Panc1 (cell line): ENCODE measurements at regions not wholly inside any gene's neighbourhood (a gene's known extent, or its start where the extent isn't known, plus 50 kb on each side); places are given as distances from the start of the nearest gene placed in this dataset.

ENCODE experiments used
- ATAC-seq: fragments of 200-7000 bp; cut with Tn5 transposase; 2 replicates; pipeline ENCODE4 v1.9.1; 2020; ENCODE audit warnings: mild to moderate bottlenecking, moderate library complexity
- BruUV-seq: library from RNA; stranded (reverse); fragments of 400-500 nt; replicated peaks from 2 replicates; lab custom pipeline; 2021; lab: Mats Ljungman, UMichigan
- CTCF ChIA-PET: fragments of 300-600 bp; sonication (Branson Sonifier 250); formaldehyde crosslinking; loops from one replicate; lab custom pipeline; 2022; ENCODE audit warnings: antibody characterized with exemption; lab: Charles Lee
- POLR2A ChIA-PET: fragments of 300-600 bp; sonication (Branson Sonifier 250); formaldehyde crosslinking; loops from one replicate; lab custom pipeline; 2022; ENCODE audit warnings: antibody characterized with exemption; lab: Charles Lee
- DNase-seq: peaks from one replicate; pipeline ENCODE4 v3.0.0-alpha.2; 2010; ENCODE audit warnings: low read depth, low spot score
- H3K27ac ChIP-seq: 2 replicates; pipeline ENCODE4 v1.5.1; 2011; ENCODE audit warnings: mild to moderate bottlenecking, low read length, inconsistent platforms
- H3K27me3 ChIP-seq: fragments of 200-500 bp; sonication (Bioruptor generic); 2 replicates; pipeline ENCODE4 v1.6.0; 2014; ENCODE audit warnings: low read length, inconsistent platforms; ENCODE audit not compliant: control insufficient read depth, insufficient read depth
- H3K36me3 ChIP-seq: fragments of 200-500 bp; sonication (Bioruptor generic); 2 replicates; pipeline ENCODE4 v1.5.1; 2014; ENCODE audit warnings: inconsistent platforms, mild to moderate bottlenecking, low read length, moderate library complexity; ENCODE audit not compliant: control insufficient read depth, insufficient read depth
- H3K4me1 ChIP-seq: 2 replicates; pipeline ENCODE4 v1.5.1; 2011; ENCODE audit warnings: inconsistent platforms, mild to moderate bottlenecking, low read length, moderate library complexity; ENCODE audit not compliant: control insufficient read depth, insufficient read depth
- H3K4me3 ChIP-seq, 2 experiments: 2 replicates each; pipeline ENCODE4 v1.5.1; 2011 to 2012; ENCODE audit warnings: low read depth in 2 of 2, low read length in 2 of 2, mild to moderate bottlenecking in 2 of 2, inconsistent platforms in 1 of 2, moderate library complexity in 1 of 2
- H3K9me3 ChIP-seq: fragments of 200-500 bp; sonication (Bioruptor generic); 2 replicates; pipeline ENCODE4 v1.5.1; 2014; ENCODE audit warnings: low read depth, mild to moderate bottlenecking, inconsistent platforms, low read length, moderate library complexity; ENCODE audit not compliant: control insufficient read depth, insufficient read depth
- POLR2AphosphoS5 ChIP-seq: IDR thresholded peaks from 2 replicates; pipeline ENCODE4 v1.6.1; 2012; ENCODE audit warnings: mild to moderate bottlenecking, low read depth, low read length, moderate library complexity
- SIN3A ChIP-seq: IDR thresholded peaks from 2 replicates; pipeline ENCODE4 v1.6.1; 2012; ENCODE audit warnings: low read depth, mild to moderate bottlenecking, low read length, moderate library complexity, borderline replicate concordance; ENCODE audit not compliant: insufficient read depth
- TCF7L2 ChIP-seq: IDR thresholded peaks from 2 replicates; pipeline ENCODE4 v1.6.1; 2011; ENCODE audit warnings: mild to moderate bottlenecking, low read depth, low read length, inconsistent platforms
- in situ Hi-C: cut with HindIII; loops from 2 replicates; pipeline ENCODE4 v1.10.0; 2016; ENCODE audit warnings: low sequenced_read_pairs, low pct_unique_long_range_greater_than_20kb
- intact Hi-C: fragments of 100-400 bp; cut with micrococcal nuclease; formaldehyde crosslinking; loops from one replicate; pipeline ENCODE4 v1.10.0; 2022; ENCODE audit not compliant: unreplicated experiment
- TF ChIP-seq, protein P1 (sequence below), 2 experiments: IDR thresholded peaks; 2 replicates each; pipeline ENCODE4 v1.6.1; 2011 to 2012; ENCODE audit warnings: low read depth in 2 of 2, control low read depth in 1 of 2, low read length in 1 of 2, mild to moderate bottlenecking in 1 of 2, moderate library complexity in 1 of 2; ENCODE audit not compliant: insufficient read depth in 1 of 2
- TF ChIP-seq, protein P2 (sequence below): fragments of 450-650 bp; IDR thresholded peaks from 2 replicates; pipeline ENCODE4 v1.5.1; 2017; ENCODE audit warnings: mild to moderate bottlenecking

- no peak for ATAC-seq
- H3K27ac ChIP-seq: no peak overlapping the region
- in situ Hi-C loops: no loop called here
- no peaks in the 10 kb centered on the region for H3K36me3 ChIP-seq
- TF ChIP-seq TCF7L2 (no peak), SIN3A (no peak), POLR2AphosphoS5 (no peak)
- TF ChIP-seq, protein P1, sequence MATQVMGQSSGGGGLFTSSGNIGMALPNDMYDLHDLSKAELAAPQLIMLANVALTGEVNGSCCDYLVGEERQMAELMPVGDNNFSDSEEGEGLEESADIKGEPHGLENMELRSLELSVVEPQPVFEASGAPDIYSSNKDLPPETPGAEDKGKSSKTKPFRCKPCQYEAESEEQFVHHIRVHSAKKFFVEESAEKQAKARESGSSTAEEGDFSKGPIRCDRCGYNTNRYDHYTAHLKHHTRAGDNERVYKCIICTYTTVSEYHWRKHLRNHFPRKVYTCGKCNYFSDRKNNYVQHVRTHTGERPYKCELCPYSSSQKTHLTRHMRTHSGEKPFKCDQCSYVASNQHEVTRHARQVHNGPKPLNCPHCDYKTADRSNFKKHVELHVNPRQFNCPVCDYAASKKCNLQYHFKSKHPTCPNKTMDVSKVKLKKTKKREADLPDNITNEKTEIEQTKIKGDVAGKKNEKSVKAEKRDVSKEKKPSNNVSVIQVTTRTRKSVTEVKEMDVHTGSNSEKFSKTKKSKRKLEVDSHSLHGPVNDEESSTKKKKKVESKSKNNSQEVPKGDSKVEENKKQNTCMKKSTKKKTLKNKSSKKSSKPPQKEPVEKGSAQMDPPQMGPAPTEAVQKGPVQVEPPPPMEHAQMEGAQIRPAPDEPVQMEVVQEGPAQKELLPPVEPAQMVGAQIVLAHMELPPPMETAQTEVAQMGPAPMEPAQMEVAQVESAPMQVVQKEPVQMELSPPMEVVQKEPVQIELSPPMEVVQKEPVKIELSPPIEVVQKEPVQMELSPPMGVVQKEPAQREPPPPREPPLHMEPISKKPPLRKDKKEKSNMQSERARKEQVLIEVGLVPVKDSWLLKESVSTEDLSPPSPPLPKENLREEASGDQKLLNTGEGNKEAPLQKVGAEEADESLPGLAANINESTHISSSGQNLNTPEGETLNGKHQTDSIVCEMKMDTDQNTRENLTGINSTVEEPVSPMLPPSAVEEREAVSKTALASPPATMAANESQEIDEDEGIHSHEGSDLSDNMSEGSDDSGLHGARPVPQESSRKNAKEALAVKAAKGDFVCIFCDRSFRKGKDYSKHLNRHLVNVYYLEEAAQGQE (IDR thresholded peaks at IDR 0.05; ENCODE audit: insufficient read depth in 1 of 2, low read depth in 2 of 2, low read length in 1 of 2): no peak
- TF ChIP-seq, protein P2, sequence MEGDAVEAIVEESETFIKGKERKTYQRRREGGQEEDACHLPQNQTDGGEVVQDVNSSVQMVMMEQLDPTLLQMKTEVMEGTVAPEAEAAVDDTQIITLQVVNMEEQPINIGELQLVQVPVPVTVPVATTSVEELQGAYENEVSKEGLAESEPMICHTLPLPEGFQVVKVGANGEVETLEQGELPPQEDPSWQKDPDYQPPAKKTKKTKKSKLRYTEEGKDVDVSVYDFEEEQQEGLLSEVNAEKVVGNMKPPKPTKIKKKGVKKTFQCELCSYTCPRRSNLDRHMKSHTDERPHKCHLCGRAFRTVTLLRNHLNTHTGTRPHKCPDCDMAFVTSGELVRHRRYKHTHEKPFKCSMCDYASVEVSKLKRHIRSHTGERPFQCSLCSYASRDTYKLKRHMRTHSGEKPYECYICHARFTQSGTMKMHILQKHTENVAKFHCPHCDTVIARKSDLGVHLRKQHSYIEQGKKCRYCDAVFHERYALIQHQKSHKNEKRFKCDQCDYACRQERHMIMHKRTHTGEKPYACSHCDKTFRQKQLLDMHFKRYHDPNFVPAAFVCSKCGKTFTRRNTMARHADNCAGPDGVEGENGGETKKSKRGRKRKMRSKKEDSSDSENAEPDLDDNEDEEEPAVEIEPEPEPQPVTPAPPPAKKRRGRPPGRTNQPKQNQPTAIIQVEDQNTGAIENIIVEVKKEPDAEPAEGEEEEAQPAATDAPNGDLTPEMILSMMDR: no peak
- H3K9me3 ChIP-seq: no peaks in the 10 kb centered on the region
- no peaks in the 10 kb centered on the region; the same call in 1 of the 2 replicates for H3K4me1 ChIP-seq
- no TSS peak for BruUV-seq
- intact Hi-C loops: no loop called here
- no peak overlapping the region for H3K4me3 ChIP-seq
- no peaks in the 10 kb centered on the region for H3K27me3 ChIP-seq
- CTCF ChIA-PET: no interaction called here
- DNase-seq: no peak
- POLR2A ChIA-PET: no interaction called here
Measured at GRCh38 chr6:167572106-167572505, 247.2 kb downstream of the TTLL2 start.

DNA sequence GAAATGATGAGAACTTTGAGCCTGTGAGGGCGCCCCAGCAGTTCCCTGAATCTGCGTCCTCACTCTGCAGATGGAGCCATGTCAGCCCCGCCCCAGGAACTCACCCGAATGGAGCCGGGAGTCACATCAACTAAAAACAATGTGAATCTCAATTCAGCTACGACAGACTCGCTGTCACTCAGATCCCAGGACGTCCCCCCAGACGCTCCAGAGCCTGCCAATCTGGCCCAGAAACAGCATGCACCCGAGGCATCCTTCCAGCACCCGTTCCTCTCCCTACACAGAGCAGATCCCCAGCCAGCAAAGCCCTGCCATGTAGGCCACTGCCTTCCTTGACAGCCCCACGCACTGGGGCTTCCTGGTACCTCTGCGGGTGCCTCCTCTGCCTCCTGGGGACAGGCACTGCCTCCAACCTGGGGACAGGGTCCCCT is 248.0 kb downstream of the TTLL2 start:
- CTCF ChIA-PET: no interaction called here
- DNase-seq: no peak

More for the DNA sequence above, 248.0 kb downstream of the TTLL2 start:
- intact Hi-C loops: no loop called here
- no peaks in the 10 kb centered on the region for H3K4me1 ChIP-seq
- H3K36me3 ChIP-seq: no peaks in the 10 kb centered on the region
- POLR2A ChIA-PET: no interaction called here
- no peak overlapping the region for H3K27ac ChIP-seq
- peak; percentile 46; the same call in 1 of the 2 replicates for ATAC-seq
- TF ChIP-seq POLR2AphosphoS5 (no peak), SIN3A (no peak)
- TF ChIP-seq, protein P1 (IDR thresholded peaks at IDR 0.05; ENCODE audit: insufficient read depth in 1 of 2, low read depth in 2 of 2, low read length in 1 of 2): no peak
- in situ Hi-C loops: no loop called here
- H3K9me3 ChIP-seq: no peaks in the 10 kb centered on the region
- H3K4me3 ChIP-seq: no peak overlapping the region
- no TSS peak for BruUV-seq
- no peaks in the 10 kb centered on the region for H3K27me3 ChIP-seq
